MM.1S (cell line): ENCODE measurements at regions not wholly inside any gene's neighbourhood (a gene's known extent, or its start where the extent isn't known, plus 50 kb on each side); places are given as distances from the start of the nearest gene placed in this dataset.

Experiments used
- DNase-seq: peaks from one replicate; pipeline ENCODE4 v3.0.0-alpha.2; 2015
- H2AFZ ChIP-seq: fragments of 300-600 bp; sonication (generic); 2 replicates; pipeline ENCODE4 v1.6.0; 2016; ENCODE audit warnings: antibody characterized with exemption, low read length
- H3F3A ChIP-seq: fragments of 300-600 bp; sonication (generic); 2 replicates; pipeline ENCODE4 v1.6.1; 2016; ENCODE audit warnings: mild to moderate bottlenecking, antibody characterized with exemption, low read length, moderate library complexity, mixed read lengths; ENCODE audit not compliant: insufficient read depth
- H3K27ac ChIP-seq: fragments of 300-600 bp; sonication (generic); 2 replicates; pipeline ENCODE4 v1.5.1; 2016; ENCODE audit warnings: mild to moderate bottlenecking, low read length
- H3K27me3 ChIP-seq: fragments of 300-600 bp; sonication (generic); replicated peaks from 2 replicates; pipeline ENCODE4 v1.6.0; 2016; ENCODE audit warnings: low read length; ENCODE audit not compliant: insufficient read depth
- H3K36me3 ChIP-seq: fragments of 300-600 bp; sonication (generic); replicated peaks from 2 replicates; pipeline ENCODE4 v1.6.1; 2016; ENCODE audit warnings: mild to moderate bottlenecking, low read length, mixed read lengths; ENCODE audit not compliant: insufficient read depth
- H3K4me1 ChIP-seq: fragments of 300-600 bp; sonication (generic); 2 replicates; pipeline ENCODE4 v1.6.1; 2016; ENCODE audit warnings: low read length, mixed read lengths
- H3K4me2 ChIP-seq: fragments of 300-600 bp; sonication (generic); 2 replicates; pipeline ENCODE4 v1.6.0; 2016; ENCODE audit warnings: low read depth, low read length
- H3K4me3 ChIP-seq: fragments of 300-600 bp; sonication (generic); 2 replicates; pipeline ENCODE4 v1.5.1; 2016; ENCODE audit warnings: low read length, mixed read lengths
- H3K79me2 ChIP-seq: fragments of 300-600 bp; sonication (generic); 2 replicates; pipeline ENCODE4 v1.6.1; 2016; ENCODE audit warnings: mixed run types, low read length, mixed read lengths
- H3K9ac ChIP-seq: fragments of 300-600 bp; sonication (generic); 2 replicates; pipeline ENCODE4 v1.6.1; 2016; ENCODE audit warnings: low read length, mixed read lengths
- H3K9me2 ChIP-seq: fragments of 300-600 bp; sonication (generic); replicated peaks from 2 replicates; pipeline ENCODE4 v1.6.1; 2016; ENCODE audit warnings: mild to moderate bottlenecking, low read length, mixed read lengths; ENCODE audit not compliant: insufficient read depth
- H3K9me3 ChIP-seq: fragments of 300-600 bp; sonication (generic); replicated peaks from 2 replicates; pipeline ENCODE4 v1.6.1; 2016; ENCODE audit warnings: mild to moderate bottlenecking, low read length, mixed read lengths; ENCODE audit not compliant: insufficient read depth
- H4K20me1 ChIP-seq: fragments of 300-600 bp; sonication (generic); 2 replicates; pipeline ENCODE4 v1.6.1; 2016; ENCODE audit warnings: mild to moderate bottlenecking, low read length, moderate library complexity, mixed read lengths; ENCODE audit not compliant: insufficient read depth
- CTCF ChIP-seq: fragments of 300-600 bp; sonication (generic); IDR thresholded peaks from 2 replicates; pipeline ENCODE4 v1.5.1; 2016; ENCODE audit warnings: antibody characterized with exemption, low read length, mixed read lengths
- EZH2 ChIP-seq: fragments of 300-600 bp; sonication (generic); optimal IDR thresholded peaks from 2 replicates; pipeline ENCODE3; 2017; ENCODE audit warnings: low read depth, mild to moderate bottlenecking, antibody characterized with exemption, low read length, mixed read lengths
- EZH2phosphoT487 ChIP-seq: fragments of 300-600 bp; sonication (generic); IDR thresholded peaks from 2 replicates; pipeline ENCODE4 v1.6.1; 2018; ENCODE audit warnings: antibody characterized with exemption, low read length

- Histone ChIP-seq H3K4me2 (no peak overlapping the region), H3K9me3 (no peaks in the 10 kb centered on the region), H3K27me3 (no peaks in the 10 kb centered on the region), H3K27ac (no peak overlapping the region), H3K79me2 (no peaks in the 10 kb centered on the region), H2AFZ (no peak overlapping the region), H3K9ac (no peak overlapping the region), H3K4me1 (no peaks in the 10 kb centered on the region), H3K4me3 (no peak overlapping the region), H3K9me2 (no peaks in the 10 kb centered on the region), H3F3A (no peaks in the 10 kb centered on the region), H4K20me1 (no peaks in the 10 kb centered on the region), H3K36me3 (no peaks in the 10 kb centered on the region)
- no peak for DNase-seq
- TF ChIP-seq CTCF (no peak), EZH2phosphoT487 (no peak), EZH2 (no peak)
These were observed 206.6 kb upstream of the PPP2R3A start for GRCh38 chr3:135758961-135759360.

GRCh38 chr3:135759651-135760050 lies 205.9 kb upstream of the PPP2R3A start:
- Histone ChIP-seq H3K27me3 (no peaks in the 10 kb centered on the region), H3K4me3 (no peak overlapping the region), H4K20me1 (no peaks in the 10 kb centered on the region), H3K79me2 (no peaks in the 10 kb centered on the region), H3K9ac (no peak overlapping the region), H3K9me3 (no peaks in the 10 kb centered on the region), H3K4me1 (no peaks in the 10 kb centered on the region), H3K36me3 (no peaks in the 10 kb centered on the region), H3K27ac (no peak overlapping the region), H3K9me2 (no peaks in the 10 kb centered on the region), H3F3A (no peaks in the 10 kb centered on the region), H3K4me2 (no peak overlapping the region), H2AFZ (no peak overlapping the region)
- TF ChIP-seq EZH2 (no peak), CTCF (no peak), EZH2phosphoT487 (no peak)
- no peak for DNase-seq

- Histone ChIP-seq H3K36me3 (no peaks in the 10 kb centered on the region), H3F3A (no peaks in the 10 kb centered on the region), H3K9me3 (no peaks in the 10 kb centered on the region), H3K4me1 (no peaks in the 10 kb centered on the region), H3K9ac (no peak overlapping the region), H3K27me3 (no peaks in the 10 kb centered on the region), H3K79me2 (no peaks in the 10 kb centered on the region), H4K20me1 (no peaks in the 10 kb centered on the region), H3K9me2 (no peaks in the 10 kb centered on the region), H3K27ac (no peak overlapping the region), H3K4me2 (no peak overlapping the region), H3K4me3 (no peak overlapping the region), H2AFZ (no peak overlapping the region)
- TF ChIP-seq CTCF (no peak), EZH2phosphoT487 (no peak), EZH2 (no peak)
- DNase-seq, result no peak
These were observed 204.9 kb upstream of the PPP2R3A start for GRCh38 chr3:135760581-135760980.
